HUES48 (cell line): ENCODE measurements at regions not wholly inside any gene's neighbourhood (a gene's known extent, or its start where the extent isn't known, plus 50 kb on each side); places are given as distances from the start of the nearest gene placed in this dataset.

Experiments
- H3K27ac ChIP-seq: one replicate; pipeline ENCODE4 v1.7.0; 2013; ENCODE audit warnings: low read depth, low read length, inconsistent platforms
- H3K27me3 ChIP-seq: 2 replicates; pipeline ENCODE4 v1.6.1; 2013; ENCODE audit warnings: mild to moderate bottlenecking, low read length; ENCODE audit not compliant: control insufficient read depth, insufficient read depth
- H3K36me3 ChIP-seq: 2 replicates; pipeline ENCODE4 v1.6.1; 2013; ENCODE audit warnings: low read length; ENCODE audit not compliant: control insufficient read depth, insufficient read depth
- H3K4me1 ChIP-seq: 2 replicates; pipeline ENCODE4 v1.6.1; 2013; ENCODE audit warnings: mild to moderate bottlenecking, low read length; ENCODE audit not compliant: control insufficient read depth, insufficient read depth
- H3K4me3 ChIP-seq: 2 replicates; pipeline ENCODE4 v1.5.1; 2013; ENCODE audit warnings: mild to moderate bottlenecking, low read depth, low read length
- H3K9ac ChIP-seq: 2 replicates; pipeline ENCODE4 v1.6.1; 2013; ENCODE audit warnings: mild to moderate bottlenecking, low read depth, low read length, moderate library complexity
- H3K9me3 ChIP-seq: 2 replicates; pipeline ENCODE4 v1.6.1; 2013; ENCODE audit warnings: low read length; ENCODE audit not compliant: control insufficient read depth, insufficient read depth

DNA sequence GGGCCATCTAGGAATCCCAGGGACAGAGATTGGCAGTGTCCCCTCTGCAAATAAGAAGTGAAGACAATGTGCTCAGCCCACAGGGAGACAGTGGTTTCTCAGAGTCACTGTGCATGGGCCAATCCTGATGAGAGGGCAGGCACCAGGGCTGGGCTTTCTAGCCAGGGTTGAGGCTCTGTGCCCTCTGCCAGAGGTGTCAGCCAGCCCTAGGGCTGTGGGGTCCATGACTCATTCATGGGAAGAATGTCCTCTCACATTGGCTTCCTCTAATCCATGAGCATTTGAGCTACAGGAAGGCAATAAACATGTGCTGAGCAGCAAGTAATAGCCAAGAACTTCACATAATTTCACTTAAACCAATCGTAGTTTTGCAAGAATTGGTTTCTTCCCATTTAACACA lies 482.0 kb upstream of the MGMT start:
- no peaks in the 10 kb centered on the region for H3K9me3 ChIP-seq
- H3K9ac ChIP-seq, result no peak overlapping the region
- H3K27me3 ChIP-seq, result no peaks in the 10 kb centered on the region
- H3K4me1 ChIP-seq, result no peaks in the 10 kb centered on the region
- no peak overlapping the region for H3K27ac ChIP-seq
- H3K36me3 ChIP-seq, result no peaks in the 10 kb centered on the region
- no peak overlapping the region for H3K4me3 ChIP-seq

DNA sequence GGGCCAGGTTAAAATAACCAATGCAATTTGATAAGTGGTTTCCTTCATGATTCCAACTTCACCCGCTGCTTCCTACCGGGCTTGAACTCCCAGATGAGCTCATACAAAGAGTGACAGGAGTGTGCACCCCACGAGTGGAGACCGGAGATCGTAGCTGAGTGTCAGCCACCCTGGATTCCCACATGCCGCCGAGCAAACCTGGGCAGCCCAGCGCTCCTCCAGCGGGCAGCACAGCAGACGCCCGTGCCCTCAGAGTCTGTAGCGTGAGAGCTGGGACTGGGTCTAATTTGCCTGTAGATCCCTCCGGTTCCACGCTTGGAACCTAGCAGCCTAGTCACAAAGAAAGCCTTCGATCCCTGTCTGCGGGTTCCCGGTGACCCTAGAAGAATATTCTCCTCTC lies 476.1 kb upstream of the MGMT start:
- Histone ChIP-seq H3K36me3 (no peaks in the 10 kb centered on the region), H3K9ac (no peak overlapping the region), H3K4me1 (no peaks in the 10 kb centered on the region), H3K27me3 (no peaks in the 10 kb centered on the region), H3K27ac (no peak overlapping the region), H3K9me3 (no peaks in the 10 kb centered on the region), H3K4me3 (no peak overlapping the region)

GRCh38 chr10:128992770-128993169 lies 474.3 kb upstream of the MGMT start:
- Histone ChIP-seq H3K4me3 (no peak overlapping the region), H3K9ac (no peak overlapping the region), H3K9me3 (no peaks in the 10 kb centered on the region), H3K36me3 (no peaks in the 10 kb centered on the region), H3K27me3 (no peaks in the 10 kb centered on the region), H3K27ac (no peak overlapping the region), H3K4me1 (no peaks in the 10 kb centered on the region)

DNA sequence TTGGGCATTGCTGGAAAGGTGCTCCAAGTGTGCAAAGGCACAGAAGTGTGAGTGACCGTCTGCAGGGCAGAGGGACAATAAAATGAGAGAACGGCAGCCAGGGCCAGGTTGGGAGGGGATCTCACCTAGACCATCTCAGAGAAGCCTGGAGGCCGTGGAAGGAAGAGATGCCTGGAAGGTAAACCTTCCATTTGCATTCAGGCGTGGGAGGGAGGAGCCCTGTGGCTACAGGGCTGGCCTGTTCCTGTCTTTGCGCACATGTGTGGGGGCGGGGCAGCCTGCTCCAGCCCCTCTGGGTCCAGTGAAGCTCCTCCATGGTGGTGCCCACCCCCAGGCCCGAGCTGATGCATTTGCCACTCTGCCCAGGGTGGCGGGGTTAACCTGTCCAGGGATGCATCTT lies 473.6 kb upstream of the MGMT start:
- no peaks in the 10 kb centered on the region for H3K27me3 ChIP-seq
- no peak overlapping the region for H3K9ac ChIP-seq
- H3K27ac ChIP-seq, result no peak overlapping the region
- no peaks in the 10 kb centered on the region for H3K4me1 ChIP-seq
- no peaks in the 10 kb centered on the region for H3K36me3 ChIP-seq
- H3K4me3 ChIP-seq, result no peak overlapping the region
- H3K9me3 ChIP-seq, result no peaks in the 10 kb centered on the region

GRCh38 chr10:128993911-128994538 lies 473.0 kb upstream of the MGMT start:
- Histone ChIP-seq H3K4me3 (no peak overlapping the region), H3K27ac (no peak overlapping the region), H3K27me3 (no peaks in the 10 kb centered on the region), H3K4me1 (no peaks in the 10 kb centered on the region), H3K36me3 (no peaks in the 10 kb centered on the region), H3K9me3 (no peaks in the 10 kb centered on the region), H3K9ac (no peak overlapping the region)

GRCh38 chr10:128994598-128995143 lies 472.4 kb upstream of the MGMT start:
- H3K36me3 ChIP-seq, result no peaks in the 10 kb centered on the region
- no peaks in the 10 kb centered on the region for H3K27me3 ChIP-seq
- H3K4me1 ChIP-seq, result no peaks in the 10 kb centered on the region
- no peak overlapping the region for H3K27ac ChIP-seq
- H3K4me3 ChIP-seq, result no peak overlapping the region
- H3K9ac ChIP-seq, result no peak overlapping the region
- H3K9me3 ChIP-seq, result no peaks in the 10 kb centered on the region

DNA sequence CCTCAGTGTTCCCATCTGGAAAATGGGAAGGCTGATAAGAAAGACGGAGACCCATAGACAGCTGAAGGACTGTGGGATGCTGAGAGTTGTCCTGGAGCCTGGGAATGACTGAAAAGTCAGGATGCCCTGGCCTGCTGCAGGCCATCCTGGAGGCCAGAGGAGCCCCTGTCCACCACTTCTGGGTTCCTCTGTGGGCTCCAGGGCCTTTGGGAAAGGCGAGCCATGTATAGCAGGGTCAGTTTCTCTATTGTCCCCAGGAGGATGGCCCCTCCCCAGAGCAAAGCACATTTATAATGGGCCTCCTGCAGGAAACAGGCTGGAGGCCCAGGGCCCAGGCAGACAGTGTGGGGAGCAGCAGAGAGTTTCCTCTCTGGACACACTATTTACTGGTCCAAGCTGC lies 471.4 kb upstream of the MGMT start:
- H3K4me1 ChIP-seq, result no peaks in the 10 kb centered on the region
- H3K27me3 ChIP-seq, result no peaks in the 10 kb centered on the region
- H3K4me3 ChIP-seq, result no peak overlapping the region
- H3K27ac ChIP-seq, result no peak overlapping the region
- no peak overlapping the region for H3K9ac ChIP-seq
- H3K9me3 ChIP-seq, result no peaks in the 10 kb centered on the region
- H3K36me3 ChIP-seq, result no peaks in the 10 kb centered on the region

DNA sequence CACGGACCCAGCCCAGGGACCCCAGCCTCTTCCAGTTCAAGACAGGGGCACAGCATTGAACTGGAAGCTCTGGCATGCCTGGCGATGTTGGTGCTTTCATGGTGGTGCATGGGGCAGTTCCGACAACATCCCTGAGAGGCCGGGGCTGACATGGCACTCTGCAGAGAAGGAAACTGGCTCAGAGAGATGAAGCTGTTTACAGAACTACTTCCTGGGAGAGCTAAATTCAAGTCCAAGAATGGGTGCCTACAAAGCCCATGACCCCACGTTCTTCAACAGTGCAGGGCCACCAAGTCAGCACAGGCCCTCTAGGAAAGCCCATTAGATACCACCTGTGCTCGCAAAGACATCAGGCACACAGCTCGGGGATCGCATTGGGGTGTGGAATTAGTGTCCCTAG lies 470.9 kb upstream of the MGMT start:
- Histone ChIP-seq H3K4me3 (no peak overlapping the region), H3K36me3 (no peaks in the 10 kb centered on the region), H3K9ac (no peak overlapping the region), H3K27ac (no peak overlapping the region), H3K27me3 (no peaks in the 10 kb centered on the region), H3K4me1 (no peaks in the 10 kb centered on the region), H3K9me3 (no peaks in the 10 kb centered on the region)

- Histone ChIP-seq H3K9ac (no peak overlapping the region), H3K9me3 (no peaks in the 10 kb centered on the region), H3K4me1 (no peaks in the 10 kb centered on the region), H3K36me3 (no peaks in the 10 kb centered on the region), H3K4me3 (no peak overlapping the region), H3K27me3 (no peaks in the 10 kb centered on the region), H3K27ac (no peak overlapping the region)
Observed at GRCh38 chr10:128998101-128998805, 468.8 kb upstream of the MGMT start.

DNA sequence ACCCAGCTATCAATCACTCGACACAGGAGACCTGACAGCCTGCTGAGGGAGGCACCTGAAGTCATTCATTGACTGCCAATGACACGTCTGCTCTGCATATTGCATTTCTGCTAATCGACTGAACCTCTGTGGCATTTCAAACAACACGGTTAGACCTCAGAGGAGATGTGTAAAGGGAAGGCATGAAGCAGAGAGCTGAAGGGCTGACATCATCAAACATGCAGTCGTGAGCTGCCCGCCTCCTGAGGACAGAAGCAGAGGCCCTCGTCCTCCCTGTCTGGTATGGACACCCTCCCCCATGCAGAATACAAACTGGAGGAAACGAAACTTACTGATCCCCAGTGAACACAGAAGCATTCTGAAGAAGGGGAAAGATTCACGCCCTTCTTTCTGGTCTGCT lies 462.6 kb upstream of the MGMT start:
- no peaks in the 10 kb centered on the region for H3K27me3 ChIP-seq
- H3K4me3 ChIP-seq, result no peak overlapping the region
- H3K9ac ChIP-seq, result no peak overlapping the region

DNA sequence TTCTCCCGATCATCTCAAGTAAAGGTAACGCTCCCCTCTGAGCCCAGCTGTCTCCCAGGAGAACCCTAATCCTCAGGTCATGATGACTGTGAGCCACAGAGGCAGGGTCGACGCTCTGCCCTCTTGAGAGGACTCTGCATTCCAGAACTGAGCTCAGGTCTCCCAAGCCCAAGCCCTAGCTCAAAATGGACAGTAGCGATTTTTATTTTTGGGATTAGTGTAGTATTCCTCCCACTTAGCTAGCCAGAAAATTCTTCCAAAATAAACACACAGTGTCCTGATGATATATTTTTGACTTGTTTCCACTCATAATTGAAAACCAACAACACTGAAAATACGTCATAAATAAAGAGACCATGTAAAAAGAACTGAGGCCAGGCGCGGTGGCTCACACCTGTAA lies 462.0 kb upstream of the MGMT start:
- Histone ChIP-seq H3K4me3 (no peak overlapping the region), H3K27me3 (no peaks in the 10 kb centered on the region), H3K4me1 (no peaks in the 10 kb centered on the region; the same call in 1 of the 2 replicates), H3K27ac (no peak overlapping the region), H3K9ac (no peak overlapping the region), H3K9me3 (peaks cover 7% of the 10 kb centered on the region; the same call in 1 of the 2 replicates), H3K36me3 (no peaks in the 10 kb centered on the region)

More for the DNA sequence above, 462.6 kb upstream of the MGMT start:
- no peak overlapping the region for H3K27ac ChIP-seq
- no peaks in the 10 kb centered on the region for H3K36me3 ChIP-seq
- H3K9me3 ChIP-seq, result peaks cover 7% of the 10 kb centered on the region; the same call in 1 of the 2 replicates
- no peaks in the 10 kb centered on the region; the same call in 1 of the 2 replicates for H3K4me1 ChIP-seq
